Stimulated activated CD8-positive, alpha-beta memory T cell treated with anti-CD3 and anti-CD28 coated beads, Interleukin-7, amount 100 ng/mL, for 1 hour (primary cell): ENCODE measurements at regions not wholly inside any gene's neighbourhood (a gene's known extent, or its start where the extent isn't known, plus 50 kb on each side); places are given as distances from the start of the nearest gene placed in this dataset.

Experiments used
- DNase-seq, 2 donors: peaks; one replicate each; pipeline ENCODE4 v3.0.0-alpha.2; 2020; ENCODE audit warnings: low read depth in 2 of 2

DNA sequence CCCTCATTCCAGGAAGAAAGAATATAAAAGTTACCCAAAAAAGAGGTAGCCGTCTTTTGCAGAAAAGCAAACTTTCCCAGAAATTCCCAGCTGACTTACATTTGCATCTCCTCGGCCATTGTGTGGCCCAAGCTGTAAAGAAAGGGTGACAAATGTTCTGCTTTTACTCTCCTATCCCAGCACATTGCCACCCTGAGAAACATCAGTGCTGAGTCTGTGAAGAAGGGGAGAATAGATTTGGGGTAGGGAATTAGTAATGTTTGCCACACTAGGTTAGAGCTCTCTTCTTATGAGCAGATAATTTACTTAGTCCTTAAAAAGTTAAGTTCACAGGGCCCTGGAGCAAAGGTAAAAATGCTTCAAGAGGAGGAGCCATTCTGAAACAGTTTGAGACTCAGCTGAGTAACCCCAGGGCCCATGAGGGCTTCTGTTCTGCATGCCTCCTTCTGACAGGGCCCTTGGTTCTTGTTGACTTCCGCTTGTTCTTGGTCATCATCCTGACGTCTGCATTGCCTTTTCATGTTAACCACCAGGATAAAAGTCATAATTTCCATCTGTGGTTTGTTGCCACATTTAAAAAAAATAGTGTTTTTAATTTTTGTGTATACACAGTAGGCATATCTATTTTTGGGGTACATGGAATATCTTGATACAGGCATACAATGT is 550.7 kb downstream of the RNF144A start:
- DNase-seq: no peak

DNA sequence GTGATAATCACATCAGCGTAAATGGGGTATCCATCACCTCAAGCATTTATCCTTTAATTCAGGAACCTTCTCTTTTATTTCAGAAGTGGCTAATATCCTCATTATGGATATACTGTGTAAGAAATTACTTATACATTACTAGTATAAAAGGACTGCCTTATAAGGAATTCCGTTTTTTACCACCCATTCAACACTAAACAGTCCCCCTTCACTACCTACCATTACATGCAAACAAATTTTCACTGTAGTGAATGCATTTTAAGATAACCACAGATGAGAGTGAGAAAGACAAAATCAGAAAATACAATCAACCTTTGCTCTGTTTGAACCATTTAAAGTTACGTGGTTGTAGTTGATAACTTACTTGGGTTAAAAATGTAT is 551.2 kb downstream of the RNF144A start:
- no peak for DNase-seq

DNA sequence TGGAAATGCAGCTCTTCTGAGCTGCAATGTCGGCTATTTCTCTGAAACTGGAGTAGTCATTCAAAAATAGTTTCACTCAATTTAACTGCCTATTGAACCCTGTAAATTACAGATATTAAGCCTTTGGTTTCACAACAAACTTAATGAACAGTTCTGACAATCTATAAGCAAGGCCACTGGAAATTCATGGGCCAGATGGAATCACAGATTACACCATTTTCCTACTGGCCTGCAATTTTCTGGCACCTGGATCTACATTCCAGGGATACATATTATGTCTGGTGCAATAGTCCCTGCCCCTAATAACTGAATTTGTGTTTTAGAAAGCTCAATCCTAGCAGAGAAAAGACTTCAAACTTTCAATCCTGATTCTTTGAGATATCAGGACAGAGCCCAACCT is 551.7 kb downstream of the RNF144A start:
- DNase-seq: no peak

DNA sequence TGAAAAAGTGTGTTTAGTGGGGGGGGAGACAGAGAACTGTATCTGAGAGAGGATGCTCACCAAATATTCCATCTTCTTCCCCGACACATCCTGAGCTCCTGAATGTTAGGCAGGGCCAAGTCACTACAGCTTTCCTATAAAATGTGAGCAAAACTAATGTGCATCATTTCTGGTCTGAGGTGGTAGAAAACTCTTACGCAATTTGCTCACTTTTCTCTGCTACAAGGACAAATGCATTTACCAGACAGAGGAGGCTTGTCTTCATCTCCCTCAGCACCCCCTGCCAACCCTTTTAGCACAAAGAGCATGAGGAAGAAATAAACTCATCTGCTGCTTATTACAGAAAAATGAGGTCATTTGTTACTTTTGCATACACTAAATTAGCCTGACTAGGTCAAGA is 554.0 kb downstream of the RNF144A start:
- no peak for DNase-seq

DNA sequence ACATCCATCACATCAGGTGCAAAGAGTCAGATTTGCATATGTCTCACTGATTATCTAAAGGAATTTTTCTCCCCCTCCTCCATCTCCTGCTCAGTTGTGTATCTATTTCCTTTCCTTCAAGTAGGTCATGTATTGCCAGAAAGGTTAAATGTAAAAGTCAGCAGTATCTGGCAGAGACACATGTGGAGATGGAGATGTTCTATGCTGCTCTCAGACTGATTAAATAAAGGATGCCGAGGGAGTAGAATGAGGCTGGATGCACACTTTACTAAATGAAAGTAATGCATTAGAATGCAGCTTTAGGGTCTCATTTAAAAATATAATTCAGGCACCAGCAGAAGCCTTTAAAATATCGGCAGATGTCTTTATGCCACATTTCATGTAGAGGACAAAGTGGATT is 555.3 kb downstream of the RNF144A start:
- no peak for DNase-seq

DNA sequence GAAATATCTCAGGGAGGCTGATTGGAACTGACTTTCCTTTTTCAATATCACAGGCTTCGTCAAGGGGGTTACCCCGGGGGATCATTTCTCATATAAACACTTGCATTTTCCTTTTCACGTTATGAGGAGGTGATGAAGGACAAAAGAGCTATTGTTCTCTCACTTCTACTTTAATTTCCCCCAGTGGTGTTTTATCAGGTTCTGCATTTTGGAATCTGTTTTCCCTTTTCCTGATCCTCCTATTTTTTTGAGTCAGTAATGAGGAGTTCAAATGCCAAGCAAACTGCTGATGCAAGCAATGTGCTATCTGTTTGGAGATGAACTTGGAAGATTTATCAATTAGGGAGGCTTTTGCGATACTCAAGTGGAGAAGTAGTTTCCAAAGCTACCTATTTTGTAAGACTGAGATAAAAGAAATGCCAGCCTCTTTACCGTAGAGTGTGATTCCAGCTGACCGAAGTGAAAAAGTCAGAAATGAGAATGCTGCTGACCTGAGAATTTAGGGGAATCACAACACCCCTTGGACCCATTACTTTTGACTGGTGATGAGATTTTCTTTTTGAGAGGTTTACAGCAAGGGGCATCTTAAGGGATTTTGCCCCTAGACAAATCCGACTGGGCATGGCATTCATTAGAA is 556.0 kb downstream of the RNF144A start:
- no peak for DNase-seq

DNA sequence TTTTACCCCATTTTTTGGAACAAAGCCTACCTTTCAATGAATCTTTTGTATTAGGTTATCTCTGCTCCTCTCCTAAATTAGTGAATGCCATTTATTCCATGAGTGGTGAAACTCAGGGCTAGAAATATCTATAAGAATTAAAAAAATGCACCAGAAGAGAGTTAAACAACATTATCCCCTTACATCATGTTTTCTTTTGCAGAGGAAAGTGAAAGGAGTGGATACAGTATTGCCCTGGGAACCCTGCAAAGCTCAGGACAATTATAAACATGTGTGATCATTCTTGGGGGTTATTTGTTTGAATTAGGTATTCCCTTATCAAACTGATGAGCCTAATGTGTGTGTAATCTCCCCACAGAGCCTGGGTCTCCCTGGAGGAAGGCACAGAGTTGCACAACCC is 559.2 kb downstream of the RNF144A start:
- DNase-seq: no peak

DNA sequence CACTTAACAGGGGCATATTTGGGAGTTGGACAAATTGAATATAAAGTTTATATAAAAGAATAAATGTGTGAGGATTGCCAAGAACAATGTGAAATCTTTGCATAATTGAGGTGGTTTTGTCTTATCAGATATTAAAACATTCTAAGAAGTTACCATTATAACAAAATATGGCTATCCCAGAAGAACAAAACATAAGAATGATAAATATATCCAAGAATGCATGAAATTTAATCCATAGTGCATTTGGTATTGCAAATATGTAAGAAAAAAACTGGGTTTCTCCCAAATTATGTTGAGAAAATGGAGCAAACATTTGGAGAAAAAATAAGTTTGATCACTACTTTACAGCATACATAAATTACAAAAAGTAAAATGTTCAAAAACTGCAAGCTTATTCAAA is 562.4 kb downstream of the RNF144A start:
- no peak for DNase-seq

DNA sequence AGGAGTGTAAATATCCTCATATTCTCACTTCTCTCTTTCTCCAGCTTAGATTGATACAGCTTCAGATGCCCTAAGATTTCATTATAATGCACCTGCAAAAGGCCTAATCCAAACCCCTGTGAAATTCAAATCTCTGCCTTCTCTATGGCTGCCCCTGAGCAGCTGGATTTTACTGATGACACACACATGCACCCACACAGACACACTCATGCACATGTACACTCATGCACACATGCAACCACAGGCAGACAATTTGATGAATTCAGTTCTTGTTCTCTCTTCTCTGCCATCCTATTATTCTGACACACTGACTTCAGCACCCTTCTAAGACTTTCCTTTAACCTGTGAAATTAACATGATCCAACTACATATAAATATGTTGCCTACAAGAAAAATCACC is 563.2 kb downstream of the RNF144A start:
- DNase-seq: no peak

DNA sequence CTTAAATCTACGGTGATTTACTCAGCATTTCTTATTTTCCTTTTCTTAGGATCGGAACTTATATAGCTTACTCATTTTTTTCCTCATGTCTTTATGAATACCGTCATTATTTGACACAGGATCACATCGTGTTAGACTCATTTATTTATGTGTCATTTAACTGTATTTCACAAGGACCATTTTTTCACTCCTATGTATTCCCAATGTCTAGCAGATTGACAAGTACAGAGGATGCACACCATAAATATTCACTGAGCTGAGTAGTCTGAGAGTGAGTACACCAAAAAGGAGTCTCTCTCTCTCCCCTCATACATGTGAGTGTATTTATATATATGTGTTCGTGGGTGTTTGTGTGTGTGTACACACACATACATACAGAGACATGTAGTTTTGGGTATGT is 573.5 kb downstream of the RNF144A start:
- DNase-seq: no peak

DNA sequence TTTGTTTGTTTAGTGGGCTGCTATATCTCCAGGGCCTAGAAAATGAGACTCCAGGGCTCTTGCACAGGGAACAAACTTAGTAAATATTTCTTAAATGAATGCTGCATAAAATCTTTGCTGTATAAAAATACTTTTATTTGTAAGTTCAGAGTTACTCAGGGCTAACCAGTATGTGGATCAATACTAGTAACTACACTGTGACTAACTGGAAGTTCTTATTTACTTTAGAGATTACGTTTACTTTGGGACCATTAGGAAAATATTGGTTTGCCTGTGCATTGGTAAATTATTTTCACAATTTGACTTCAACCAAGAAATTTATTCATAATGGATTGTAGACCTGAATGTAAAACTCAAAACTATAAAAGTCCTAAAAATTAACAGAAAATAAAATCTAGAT is 575.5 kb downstream of the RNF144A start:
- no peak for DNase-seq

DNA sequence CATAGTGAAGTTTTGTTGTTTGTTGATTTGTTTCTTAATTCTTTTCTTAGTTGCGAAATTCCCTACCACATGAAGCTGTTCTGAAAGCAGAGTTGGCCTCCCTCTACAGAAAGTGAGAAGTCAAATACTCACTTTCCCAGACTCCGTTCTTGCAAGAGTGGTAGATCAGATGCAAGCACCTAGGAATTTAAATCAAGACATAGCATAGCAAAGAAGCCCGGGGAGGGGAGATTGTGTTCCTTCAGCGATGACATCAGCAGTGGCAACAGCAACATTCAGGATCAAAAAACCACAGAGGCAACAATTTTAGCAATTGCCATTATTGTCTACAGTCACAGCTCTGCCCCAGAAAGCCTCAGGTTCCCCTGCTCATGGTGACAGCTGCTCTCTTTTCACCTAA is 580.0 kb downstream of the RNF144A start:
- no peak for DNase-seq

DNA sequence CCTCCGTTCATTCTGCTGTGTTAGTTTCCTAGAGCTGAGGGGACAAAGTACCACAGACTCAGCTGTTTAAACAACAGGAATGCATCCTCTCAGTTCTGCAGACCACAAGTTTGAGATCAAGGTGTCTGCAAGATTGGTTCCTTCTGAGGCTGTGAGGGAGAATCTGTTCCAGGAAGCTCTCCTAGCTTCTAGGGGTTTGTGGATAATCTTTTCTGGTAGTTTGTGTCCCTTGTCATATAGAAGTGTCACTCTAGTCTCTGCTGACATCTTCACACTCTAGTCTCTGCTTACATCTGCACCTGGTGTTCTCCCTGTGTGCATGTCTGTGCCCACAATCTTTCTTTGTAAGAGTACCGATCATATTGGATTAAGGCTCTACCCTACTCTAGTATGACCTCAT is 581.8 kb downstream of the RNF144A start:
- DNase-seq: no peak

DNA sequence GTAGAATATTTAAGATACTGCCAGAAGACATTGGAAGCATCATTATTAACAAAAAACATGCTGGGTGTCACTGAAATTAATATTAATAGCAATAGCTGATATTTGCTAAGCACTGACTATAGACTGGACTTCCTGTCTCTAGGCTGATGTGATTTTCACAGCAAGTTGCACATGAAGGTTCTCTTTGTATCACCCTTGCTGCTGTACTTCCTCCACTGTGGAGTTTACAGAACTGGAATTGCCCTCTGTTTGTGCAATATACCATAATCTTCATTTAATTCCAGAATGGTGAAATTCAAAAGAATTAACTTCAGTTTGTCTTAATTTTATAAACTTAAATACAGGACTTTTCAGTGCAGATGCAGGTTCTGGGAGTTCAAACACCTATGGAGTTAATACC is 585.1 kb downstream of the RNF144A start:
- no peak for DNase-seq

DNA sequence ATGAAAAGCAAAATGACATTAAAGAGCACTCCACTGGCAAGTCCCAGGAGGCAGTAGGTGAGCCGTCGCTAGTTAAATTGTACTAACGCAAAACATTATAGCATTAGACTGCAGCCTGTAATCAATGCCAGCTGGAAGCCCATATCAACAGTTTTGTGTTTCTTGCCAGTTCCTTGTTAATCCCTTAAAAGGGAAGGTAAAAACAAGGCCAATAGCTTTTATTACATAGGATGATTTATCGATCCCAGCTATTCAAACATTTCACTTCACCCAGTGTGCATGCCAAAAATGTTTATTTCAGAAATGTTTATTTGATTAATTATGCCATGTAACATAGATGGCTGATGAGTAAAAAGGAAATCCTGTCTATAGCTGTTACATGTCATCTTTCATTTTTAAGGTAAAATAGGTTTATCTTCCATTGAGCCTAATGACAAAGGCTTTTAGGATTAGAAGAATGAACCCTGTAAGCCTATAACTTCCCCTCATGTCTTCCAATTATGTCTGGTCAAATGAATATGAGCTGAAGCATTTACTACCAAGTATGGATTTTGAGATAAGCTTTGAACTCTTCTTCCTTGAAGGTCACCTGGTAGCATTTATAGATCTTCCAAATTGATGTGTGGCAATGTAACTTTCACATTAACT is 591.2 kb downstream of the RNF144A start:
- no peak for DNase-seq

DNA sequence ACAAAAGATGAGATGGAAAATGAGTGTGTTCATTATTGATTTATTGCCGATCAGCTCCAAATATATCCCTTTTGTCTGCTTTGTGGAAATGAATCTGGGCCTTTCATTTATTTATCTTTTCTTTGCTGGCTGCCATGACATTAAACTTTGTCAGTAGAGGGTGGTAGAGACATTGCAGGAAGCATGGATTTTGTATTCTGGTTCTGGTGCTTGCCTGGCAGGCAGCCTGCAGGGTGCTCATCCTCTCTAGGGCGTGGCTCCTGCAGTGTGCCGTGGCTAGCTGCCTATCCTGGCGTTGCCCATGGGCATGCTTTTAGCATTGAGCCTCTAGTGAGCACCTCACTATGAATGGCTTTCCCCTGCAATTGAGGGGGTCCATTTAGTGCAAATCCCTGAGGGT is 593.1 kb downstream of the RNF144A start:
- DNase-seq: no peak

DNA sequence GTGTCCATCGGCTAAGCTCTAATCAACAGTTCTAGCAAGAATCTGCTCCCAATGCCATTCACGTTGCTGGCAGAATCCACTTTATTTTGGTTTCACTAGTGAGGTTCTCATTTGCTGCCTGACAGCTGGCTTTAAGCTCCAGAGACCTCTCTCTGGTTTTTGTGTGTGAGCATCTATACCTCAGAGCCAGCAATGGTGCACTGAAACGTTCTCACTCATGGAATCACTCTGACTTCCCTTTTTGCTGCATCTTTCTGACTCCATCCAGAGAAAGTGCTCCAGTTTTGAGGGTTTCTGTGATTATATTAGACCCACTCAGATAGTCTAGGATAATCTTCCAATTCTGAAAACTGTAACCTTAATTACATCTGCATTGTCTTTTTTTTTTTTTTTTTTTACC is 596.6 kb downstream of the RNF144A start:
- DNase-seq: no peak

DNA sequence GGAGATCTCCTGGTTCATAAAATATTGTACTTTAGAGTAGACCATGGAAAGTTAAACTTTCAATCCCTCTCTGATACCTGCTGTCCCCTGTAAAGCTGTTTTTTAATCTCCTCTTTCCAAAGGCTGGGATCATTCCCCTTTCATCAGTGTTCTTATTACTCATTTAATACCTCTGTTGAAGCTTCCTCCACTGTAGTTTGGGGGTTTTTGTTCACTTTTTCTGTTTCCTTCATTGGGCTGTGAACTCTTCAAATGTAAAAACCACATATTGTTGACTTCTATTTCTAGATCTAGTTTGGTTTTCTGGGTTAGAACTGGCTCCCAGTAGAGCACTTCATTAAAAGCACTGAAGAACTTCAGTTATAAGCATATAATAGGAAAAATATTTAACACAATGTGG is 598.1 kb downstream of the RNF144A start:
- no peak for DNase-seq

DNA sequence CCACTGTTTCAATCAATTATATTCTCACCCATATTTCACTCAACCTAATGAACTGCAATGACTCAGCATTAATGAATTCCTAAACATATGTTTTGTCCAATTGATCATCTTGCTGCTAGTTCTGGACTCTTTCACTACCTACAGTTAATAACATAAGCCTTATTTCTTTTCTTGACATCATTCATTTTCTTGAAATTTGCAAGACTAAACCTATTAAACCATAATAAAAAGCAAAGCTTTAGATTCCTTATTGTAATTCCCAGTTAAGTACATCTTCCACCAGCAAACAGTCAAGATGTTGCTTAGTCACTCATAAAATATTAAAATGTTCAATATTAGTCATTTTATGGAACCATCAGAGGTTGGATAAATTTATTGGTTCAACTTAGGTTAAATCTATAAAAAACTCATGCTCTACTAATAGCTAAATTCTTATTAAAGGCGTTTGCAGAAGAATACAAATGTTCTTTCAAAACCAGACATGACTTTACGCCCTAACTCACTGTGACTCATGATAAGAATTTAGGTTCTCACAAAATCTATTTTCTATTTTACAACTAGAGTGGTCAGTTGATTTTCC is 599.4 kb downstream of the RNF144A start:
- DNase-seq: no peak

DNA sequence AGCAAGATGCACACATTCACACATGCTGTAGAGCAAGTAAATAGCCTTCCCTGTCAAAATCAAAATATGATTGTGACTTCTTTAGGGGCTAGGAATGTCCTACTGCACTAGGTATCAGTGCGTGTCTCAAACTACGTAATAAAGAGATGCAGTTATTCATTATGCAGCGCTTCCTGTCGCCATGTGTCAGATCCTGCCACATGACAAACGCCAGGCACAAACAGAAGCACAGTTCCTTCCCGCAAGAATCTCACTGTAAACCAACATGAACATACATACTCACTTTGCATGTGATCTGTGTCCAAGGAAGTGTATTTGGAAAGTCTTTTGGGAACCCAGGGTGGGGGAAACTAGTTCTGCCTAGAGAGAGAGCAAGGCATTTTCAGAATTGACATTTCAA is 599.9 kb downstream of the RNF144A start:
- no peak for DNase-seq

DNA sequence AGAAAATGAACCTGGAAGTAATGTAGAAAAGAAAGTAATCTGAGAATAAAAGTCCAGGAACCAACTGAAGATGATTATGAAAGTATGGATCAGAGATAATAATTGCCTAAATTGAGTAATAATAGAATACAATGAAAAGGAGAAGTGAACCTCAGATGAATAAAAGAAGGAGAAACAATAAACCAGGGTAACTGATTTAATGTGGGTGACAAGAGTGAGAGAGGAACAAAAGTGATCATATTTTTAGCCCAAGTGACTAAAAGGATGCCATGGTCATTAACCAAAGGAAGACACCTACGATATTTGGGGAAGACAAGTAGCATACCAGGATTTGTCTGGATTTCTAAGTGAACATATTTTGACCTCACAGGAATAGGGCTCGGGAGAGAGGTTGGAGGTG is 600.6 kb downstream of the RNF144A start:
- no peak for DNase-seq

DNA sequence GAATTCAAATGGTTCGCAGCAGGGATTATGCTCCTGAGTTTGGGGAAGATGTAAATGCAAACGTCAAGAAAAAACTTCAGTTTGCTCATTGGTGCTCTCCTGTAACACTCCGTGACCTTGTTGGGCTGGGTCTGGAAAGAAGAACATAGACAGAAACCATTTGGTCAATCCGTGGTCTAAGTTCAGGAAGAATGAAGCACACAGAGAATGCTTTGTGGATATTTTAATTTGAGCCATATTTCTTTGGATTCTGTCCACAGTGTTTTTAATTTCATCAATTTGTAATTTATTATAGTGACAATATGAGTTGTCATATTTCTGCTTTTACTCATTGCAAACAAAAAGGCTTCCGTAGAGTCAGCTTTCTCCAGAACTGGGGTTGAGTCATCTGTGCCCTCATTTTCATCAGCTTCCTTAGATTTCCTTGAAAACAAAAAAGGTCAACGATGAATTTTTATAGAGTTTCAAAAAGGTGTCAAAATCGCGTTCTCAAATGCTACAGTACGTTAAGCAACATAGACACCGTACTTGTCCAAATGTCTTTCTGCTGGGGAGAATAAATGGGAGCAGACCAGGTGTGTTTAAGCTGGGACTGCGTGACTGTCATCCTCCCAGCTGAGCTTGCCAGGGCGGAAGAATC is 606.4 kb downstream of the RNF144A start:
- DNase-seq: no peak

DNA sequence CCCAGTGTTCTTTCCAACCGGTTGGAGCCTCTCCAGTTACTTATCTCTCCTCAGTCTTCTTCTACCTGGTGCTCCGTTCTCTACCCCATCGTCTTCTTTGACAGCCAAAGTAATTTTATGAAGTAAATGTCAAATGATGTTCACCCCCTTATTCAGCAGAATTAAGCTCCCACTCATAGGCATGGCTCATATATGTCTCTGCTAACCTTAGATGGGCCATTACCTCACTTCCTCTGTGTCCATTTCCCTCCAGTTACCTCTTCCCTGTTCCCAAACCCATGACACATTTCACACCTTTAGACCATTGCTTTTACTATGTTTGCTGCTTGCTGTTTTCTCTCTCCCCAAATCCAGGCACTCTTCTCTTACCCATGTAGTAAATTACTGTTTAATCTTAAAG is 607.0 kb downstream of the RNF144A start:
- DNase-seq: no peak
